GM23338 (cell line): ENCODE measurements at regions not wholly inside any gene's neighbourhood (a gene's known extent, or its start where the extent isn't known, plus 50 kb on each side); places are given as distances from the start of the nearest gene placed in this dataset.

Source experiments
- ATAC-seq: fragments of 200-7000 bp; cut with Tn5 transposase; 3 replicates; pipeline ENCODE4 v1.9.1; 2020
- DNase-seq: peaks from one replicate; pipeline ENCODE4 v3.0.0-alpha.2; 2015; ENCODE audit warnings: low spot score
- H2AFZ ChIP-seq: fragments of 200-600 bp; sonication (generic); 2 replicates; pipeline ENCODE4 v1.8.0; 2016; ENCODE audit warnings: antibody characterized with exemption, mild to moderate bottlenecking, moderate library complexity
- H3F3A ChIP-seq: fragments of 200-600 bp; sonication (generic); replicated peaks from 2 replicates; pipeline ENCODE4 v1.8.0; 2017; ENCODE audit warnings: antibody characterized with exemption, mixed run types, low read depth
- H3K27ac ChIP-seq: fragments of 200-600 bp; sonication (generic); 2 replicates; pipeline ENCODE4 v1.6.1; 2016; ENCODE audit warnings: low read depth
- H3K27me3 ChIP-seq: fragments of 200-600 bp; sonication (generic); 2 replicates; pipeline ENCODE4 v1.8.0; 2016; ENCODE audit warnings: mild to moderate bottlenecking, mixed run types, moderate library complexity; ENCODE audit not compliant: insufficient read depth
- H3K36me3 ChIP-seq: fragments of 200-600 bp; sonication (generic); 2 replicates; pipeline ENCODE4 v1.8.0; 2016; ENCODE audit warnings: mild to moderate bottlenecking; ENCODE audit not compliant: insufficient read depth
- H3K4me1 ChIP-seq: fragments of 200-600 bp; sonication (generic); 2 replicates; pipeline ENCODE4 v1.8.0; 2016; ENCODE audit warnings: mild to moderate bottlenecking, moderate library complexity; ENCODE audit not compliant: insufficient read depth
- H3K4me2 ChIP-seq: fragments of 200-600 bp; sonication (generic); 2 replicates; pipeline ENCODE4 v1.7.1; 2017; ENCODE audit warnings: mixed run types
- H3K4me3 ChIP-seq: fragments of 200-600 bp; sonication (generic); 2 replicates; pipeline ENCODE4 v1.6.1; 2016; ENCODE audit warnings: mixed run types
- H3K79me2 ChIP-seq: fragments of 200-600 bp; sonication (generic); replicated peaks from 2 replicates; pipeline ENCODE4 v1.8.0; 2017; ENCODE audit warnings: mild to moderate bottlenecking; ENCODE audit not compliant: insufficient read depth
- H3K9me2 ChIP-seq: fragments of 200-600 bp; sonication (generic); 2 replicates; pipeline ENCODE4 v1.8.0; 2017; ENCODE audit not compliant: insufficient read depth
- H4K20me1 ChIP-seq: fragments of 200-600 bp; sonication (generic); replicated peaks from 2 replicates; pipeline ENCODE4 v1.8.0; 2017; ENCODE audit warnings: mild to moderate bottlenecking; ENCODE audit not compliant: insufficient read depth
- H3K27ac Mint-ChIP-seq: 2 replicates; pipeline ENCODE4 v1.8.0; 2020; ENCODE audit warnings: inconsistent platforms, mild to moderate bottlenecking, moderate library complexity, mixed read lengths
- H3K27me3 Mint-ChIP-seq: 3 replicates; pipeline ENCODE4 v1.8.0; 2022; ENCODE audit warnings: low read depth, mild to moderate bottlenecking, moderate library complexity, mixed read lengths, inconsistent platforms; ENCODE audit not compliant: insufficient read depth, poor library complexity
- H3K36me3 Mint-ChIP-seq: 3 replicates; pipeline ENCODE4 v1.8.0; 2021; ENCODE audit warnings: low read depth, mild to moderate bottlenecking, inconsistent platforms, moderate library complexity, mixed read lengths
- H3K4me1 Mint-ChIP-seq: 3 replicates; pipeline ENCODE4 v1.8.0; 2020; ENCODE audit warnings: mild to moderate bottlenecking, inconsistent platforms, mixed read lengths
- H3K4me3 Mint-ChIP-seq: 3 replicates; pipeline ENCODE4 v1.8.0; 2021; ENCODE audit warnings: moderate library complexity, mild to moderate bottlenecking, inconsistent platforms, mixed read lengths
- H3K9me3 Mint-ChIP-seq: 3 replicates; pipeline ENCODE4 v1.8.0; 2020; ENCODE audit warnings: moderate library complexity, mild to moderate bottlenecking, inconsistent platforms, mixed read lengths
- CREB1 ChIP-seq: fragments of 250-450 bp; sonication (Bioruptor Pico); IDR thresholded peaks from 2 replicates; pipeline ENCODE4 v1.5.0; 2020; ENCODE audit warnings: low read depth, mild to moderate bottlenecking, moderate library complexity
- EZH2phosphoT487 ChIP-seq: fragments of 200-600 bp; sonication (generic); IDR thresholded peaks from one replicate; pipeline ENCODE4 v1.8.1; 2018; ENCODE audit warnings: antibody characterized with exemption; ENCODE audit not compliant: unreplicated experiment
- NANOG ChIP-seq: IDR thresholded peaks from 2 replicates; pipeline ENCODE4 v1.6.1; 2016; ENCODE audit warnings: antibody characterized with exemption, borderline replicate concordance
- POLR2AphosphoS5 ChIP-seq: IDR thresholded peaks from 2 replicates; pipeline ENCODE4 v1.6.1; 2016; ENCODE audit warnings: antibody characterized with exemption, low read depth
- ZNF114 ChIP-seq: fragments of 250-450 bp; sonication (Bioruptor Pico); IDR thresholded peaks from 2 replicates; pipeline ENCODE4 v1.5.0; 2020; ENCODE audit warnings: mild to moderate bottlenecking, moderate library complexity
- ZNF331 ChIP-seq: fragments of 250-450 bp; sonication (Bioruptor Pico); IDR thresholded peaks from 2 replicates; pipeline ENCODE4 v1.5.0; 2020; ENCODE audit warnings: low read depth, mild to moderate bottlenecking, moderate library complexity
- TF ChIP-seq, protein P1 (sequence below): fragments of 250-450 bp; sonication (Bioruptor Pico); IDR thresholded peaks from 2 replicates; pipeline ENCODE4 v1.5.0; 2020; ENCODE audit warnings: mild to moderate bottlenecking, moderate library complexity

DNA sequence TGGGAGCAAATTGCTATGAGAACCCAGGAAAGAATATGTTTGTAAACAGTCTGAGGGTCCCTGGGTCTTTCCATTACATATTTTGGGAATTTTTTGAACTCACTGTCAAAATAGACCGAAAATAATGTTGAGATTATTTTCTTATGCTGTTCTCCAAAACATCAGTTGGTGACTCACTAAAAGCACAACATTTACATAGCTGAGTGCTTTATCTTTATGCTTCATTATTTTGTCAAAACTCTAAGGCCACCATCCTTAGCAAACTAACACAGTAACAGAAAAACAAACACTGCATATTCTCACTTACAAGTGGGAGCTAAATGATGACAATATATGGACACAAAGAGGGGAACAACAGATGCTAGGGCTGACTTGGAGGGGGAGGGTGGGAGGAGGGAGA, 459.3 kb downstream of the ADGRL2 start (continued):
- TF ChIP-seq, protein P1, sequence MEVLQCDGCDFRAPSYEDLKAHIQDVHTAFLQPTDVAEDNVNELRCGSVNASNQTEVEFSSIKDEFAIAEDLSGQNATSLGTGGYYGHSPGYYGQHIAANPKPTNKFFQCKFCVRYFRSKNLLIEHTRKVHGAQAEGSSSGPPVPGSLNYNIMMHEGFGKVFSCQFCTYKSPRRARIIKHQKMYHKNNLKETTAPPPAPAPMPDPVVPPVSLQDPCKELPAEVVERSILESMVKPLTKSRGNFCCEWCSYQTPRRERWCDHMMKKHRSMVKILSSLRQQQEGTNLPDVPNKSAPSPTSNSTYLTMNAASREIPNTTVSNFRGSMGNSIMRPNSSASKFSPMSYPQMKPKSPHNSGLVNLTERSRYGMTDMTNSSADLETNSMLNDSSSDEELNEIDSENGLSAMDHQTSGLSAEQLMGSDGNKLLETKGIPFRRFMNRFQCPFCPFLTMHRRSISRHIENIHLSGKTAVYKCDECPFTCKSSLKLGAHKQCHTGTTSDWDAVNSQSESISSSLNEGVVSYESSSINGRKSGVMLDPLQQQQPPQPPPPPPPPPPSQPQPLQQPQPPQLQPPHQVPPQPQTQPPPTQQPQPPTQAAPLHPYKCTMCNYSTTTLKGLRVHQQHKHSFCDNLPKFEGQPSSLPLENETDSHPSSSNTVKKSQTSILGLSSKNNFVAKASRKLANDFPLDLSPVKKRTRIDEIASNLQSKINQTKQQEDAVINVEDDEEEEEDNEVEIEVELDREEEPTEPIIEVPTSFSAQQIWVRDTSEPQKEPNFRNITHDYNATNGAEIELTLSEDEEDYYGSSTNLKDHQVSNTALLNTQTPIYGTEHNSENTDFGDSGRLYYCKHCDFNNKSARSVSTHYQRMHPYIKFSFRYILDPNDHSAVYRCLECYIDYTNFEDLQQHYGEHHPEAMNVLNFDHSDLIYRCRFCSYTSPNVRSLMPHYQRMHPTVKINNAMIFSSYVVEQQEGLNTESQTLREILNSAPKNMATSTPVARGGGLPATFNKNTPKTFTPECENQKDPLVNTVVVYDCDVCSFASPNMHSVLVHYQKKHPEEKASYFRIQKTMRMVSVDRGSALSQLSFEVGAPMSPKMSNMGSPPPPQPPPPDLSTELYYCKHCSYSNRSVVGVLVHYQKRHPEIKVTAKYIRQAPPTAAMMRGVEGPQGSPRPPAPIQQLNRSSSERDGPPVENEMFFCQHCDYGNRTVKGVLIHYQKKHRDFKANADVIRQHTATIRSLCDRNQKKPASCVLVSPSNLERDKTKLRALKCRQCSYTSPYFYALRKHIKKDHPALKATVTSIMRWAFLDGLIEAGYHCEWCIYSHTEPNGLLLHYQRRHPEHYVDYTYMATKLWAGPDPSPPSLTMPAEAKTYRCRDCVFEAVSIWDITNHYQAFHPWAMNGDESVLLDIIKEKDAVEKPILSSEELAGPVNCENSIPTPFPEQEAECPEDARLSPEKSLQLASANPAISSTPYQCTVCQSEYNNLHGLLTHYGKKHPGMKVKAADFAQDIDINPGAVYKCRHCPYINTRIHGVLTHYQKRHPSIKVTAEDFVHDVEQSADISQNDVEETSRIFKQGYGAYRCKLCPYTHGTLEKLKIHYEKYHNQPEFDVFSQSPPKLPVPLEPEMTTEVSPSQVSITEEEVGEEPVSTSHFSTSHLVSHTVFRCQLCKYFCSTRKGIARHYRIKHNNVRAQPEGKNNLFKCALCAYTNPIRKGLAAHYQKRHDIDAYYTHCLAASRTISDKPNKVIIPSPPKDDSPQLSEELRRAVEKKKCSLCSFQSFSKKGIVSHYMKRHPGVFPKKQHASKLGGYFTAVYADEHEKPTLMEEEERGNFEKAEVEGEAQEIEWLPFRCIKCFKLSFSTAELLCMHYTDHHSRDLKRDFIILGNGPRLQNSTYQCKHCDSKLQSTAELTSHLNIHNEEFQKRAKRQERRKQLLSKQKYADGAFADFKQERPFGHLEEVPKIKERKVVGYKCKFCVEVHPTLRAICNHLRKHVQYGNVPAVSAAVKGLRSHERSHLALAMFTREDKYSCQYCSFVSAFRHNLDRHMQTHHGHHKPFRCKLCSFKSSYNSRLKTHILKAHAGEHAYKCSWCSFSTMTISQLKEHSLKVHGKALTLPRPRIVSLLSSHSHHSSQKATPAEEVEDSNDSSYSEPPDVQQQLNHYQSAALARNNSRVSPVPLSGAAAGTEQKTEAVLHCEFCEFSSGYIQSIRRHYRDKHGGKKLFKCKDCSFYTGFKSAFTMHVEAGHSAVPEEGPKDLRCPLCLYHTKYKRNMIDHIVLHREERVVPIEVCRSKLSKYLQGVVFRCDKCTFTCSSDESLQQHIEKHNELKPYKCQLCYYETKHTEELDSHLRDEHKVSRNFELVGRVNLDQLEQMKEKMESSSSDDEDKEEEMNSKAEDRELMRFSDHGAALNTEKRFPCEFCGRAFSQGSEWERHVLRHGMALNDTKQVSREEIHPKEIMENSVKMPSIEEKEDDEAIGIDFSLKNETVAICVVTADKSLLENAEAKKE (CRISPR knock-in tag): no peak
- TF ChIP-seq EZH2phosphoT487 (no peak), ZNF114 (no peak), CREB1 (no peak), NANOG (no peak)

DNA sequence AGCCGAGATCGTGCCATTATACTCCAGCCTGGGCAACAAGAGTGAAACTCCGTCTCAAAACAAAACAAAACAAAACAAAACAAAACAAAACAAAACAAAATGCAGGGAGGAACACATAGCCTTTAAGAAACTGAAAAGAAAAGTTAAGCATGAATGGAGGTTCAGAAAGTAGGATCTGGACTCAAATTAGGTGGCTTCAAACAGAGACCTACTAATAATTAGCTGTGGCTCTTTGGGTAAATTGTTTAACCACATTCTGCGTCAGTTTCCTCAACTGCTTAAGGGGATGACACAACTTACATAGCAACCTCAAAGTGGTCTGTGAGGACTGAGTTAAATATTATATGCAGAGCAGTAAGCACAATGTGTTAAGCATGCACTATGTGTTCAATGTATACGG, 458.2 kb downstream of the ADGRL2 start:
- Histone ChIP-seq H3K79me2 (no peaks in the 10 kb centered on the region), H3K4me3 (no peak overlapping the region), H2AFZ (no peak overlapping the region), H3F3A (no peaks in the 10 kb centered on the region), H3K9me2 (no peaks in the 10 kb centered on the region), H3K4me2 (no peak overlapping the region), H3K27ac (no peak overlapping the region), H3K36me3 (no peaks in the 10 kb centered on the region), H3K4me1 (no peaks in the 10 kb centered on the region), H3K27me3 (no peaks in the 10 kb centered on the region), H4K20me1 (no peaks in the 10 kb centered on the region)
- Mint-ChIP-seq H3K27ac (no peak overlapping the region), H3K4me1 (peaks cover 2% of the 10 kb centered on the region; the same call in 1 of the 3 replicates), H3K27me3 (no peaks in the 10 kb centered on the region), H3K4me3 (no peak overlapping the region), H3K9me3 (no peaks in the 10 kb centered on the region), H3K36me3 (no peaks in the 10 kb centered on the region)
- ATAC-seq (no peak), DNase-seq (no peak)
- TF ChIP-seq EZH2phosphoT487: no peak
- TF ChIP-seq ZNF331 (CRISPR knock-in tag): no peak
- TF ChIP-seq, protein P1 (CRISPR knock-in tag): no peak
- TF ChIP-seq ZNF114: no peak
- TF ChIP-seq POLR2AphosphoS5: no peak
